ENCODE measurements at regions not wholly inside any gene's neighbourhood (a gene's known extent, or its start where the extent isn't known, plus 50 kb on each side); places are given as distances from the start of the nearest gene placed in this dataset.

DNA sequence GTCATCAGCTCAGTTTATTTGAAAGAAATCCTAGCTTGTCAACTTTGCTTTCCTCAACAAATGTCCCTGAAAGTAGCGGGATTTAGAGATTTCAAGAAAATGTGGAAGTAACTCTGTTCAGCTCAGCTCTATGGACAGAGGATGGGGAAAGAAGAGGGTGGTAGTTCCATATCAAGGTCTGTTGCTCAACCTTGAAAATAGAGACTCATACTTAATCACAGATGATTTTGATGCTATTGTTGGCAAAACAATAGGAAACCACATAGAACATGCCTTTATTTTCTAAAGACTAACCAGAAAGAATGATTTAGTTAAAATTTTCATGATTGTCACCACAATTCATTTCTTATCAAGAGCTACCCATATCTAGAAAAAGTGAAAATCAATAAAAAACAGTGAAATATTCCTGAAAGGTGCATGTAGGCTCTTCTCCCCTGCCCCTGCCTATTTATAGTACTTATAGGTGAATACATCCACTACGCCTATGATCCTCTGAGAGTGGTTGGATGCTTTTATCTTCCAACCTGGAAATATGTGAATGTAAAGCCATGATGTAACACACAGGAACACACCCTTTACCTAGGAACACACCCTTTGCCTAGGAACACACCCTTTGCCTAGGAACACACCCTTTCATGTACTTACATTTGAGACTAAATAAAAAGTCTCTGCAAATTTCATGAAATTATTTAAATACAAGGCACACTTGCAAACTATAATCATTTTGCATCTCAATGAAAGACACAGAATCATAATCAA lies 65.8 kb downstream of the ETAA1 start:
- DNase-seq, result no peak

DNA sequence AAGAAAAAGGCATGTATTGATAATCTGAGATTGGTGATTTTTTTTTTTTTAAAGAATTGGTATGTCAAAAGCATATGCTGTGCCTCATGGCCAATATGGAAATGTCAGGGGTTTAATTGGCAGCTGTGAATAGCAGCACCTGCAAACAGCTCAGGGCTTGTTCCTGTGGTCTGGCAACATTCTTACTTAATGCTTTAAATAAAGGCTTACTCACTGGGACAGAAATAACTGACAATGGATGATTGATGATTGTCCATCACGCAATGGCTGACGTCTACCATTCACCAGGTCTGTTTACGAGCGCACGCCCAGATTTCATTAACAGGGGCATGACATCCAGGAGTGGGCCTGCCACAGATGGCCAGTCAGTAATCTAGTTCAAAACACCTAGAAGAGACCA lies 66.7 kb downstream of the ETAA1 start:
- DNase-seq, result peak; percentile 90

DNA sequence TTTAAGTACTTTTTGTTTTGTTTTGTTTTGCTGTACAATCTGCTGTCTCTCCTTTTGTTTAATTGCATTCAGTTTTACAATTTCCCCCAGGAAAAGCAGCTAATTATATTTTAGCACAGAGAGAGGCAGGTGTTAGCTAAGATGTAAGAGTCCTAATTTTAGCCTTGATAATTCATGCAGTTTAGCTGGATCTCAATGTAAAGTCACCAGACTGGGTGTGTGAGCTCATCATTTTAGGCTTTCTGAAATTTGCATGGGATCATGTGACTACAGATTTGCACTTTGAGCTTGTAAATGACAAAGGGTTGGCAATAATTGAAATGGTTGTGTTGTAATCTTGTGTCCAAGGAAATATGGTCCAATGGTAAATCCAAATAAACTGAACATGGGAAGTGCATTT lies 68.5 kb downstream of the ETAA1 start:
- DNase-seq, result peak; percentile 49

DNA sequence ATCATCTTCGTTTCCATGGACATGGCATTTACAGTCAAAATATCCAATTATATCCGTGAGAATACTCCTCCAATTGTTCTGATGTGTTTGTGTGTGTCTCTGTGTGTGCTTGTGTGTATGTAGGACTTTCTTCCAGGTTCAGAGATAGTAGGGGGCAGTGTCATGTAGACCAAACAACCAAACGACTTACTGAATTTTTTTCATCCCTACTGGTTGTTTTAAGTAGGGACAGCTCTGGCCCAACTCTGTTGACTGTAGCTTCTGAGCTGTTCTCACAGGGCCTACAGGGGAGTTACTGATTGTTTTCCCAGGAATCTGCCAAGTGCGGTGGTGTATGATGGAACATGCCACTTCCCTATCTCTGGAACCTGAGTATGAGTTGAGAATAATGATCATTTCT lies 69.6 kb downstream of the ETAA1 start:
- DNase-seq, result no peak

DNA sequence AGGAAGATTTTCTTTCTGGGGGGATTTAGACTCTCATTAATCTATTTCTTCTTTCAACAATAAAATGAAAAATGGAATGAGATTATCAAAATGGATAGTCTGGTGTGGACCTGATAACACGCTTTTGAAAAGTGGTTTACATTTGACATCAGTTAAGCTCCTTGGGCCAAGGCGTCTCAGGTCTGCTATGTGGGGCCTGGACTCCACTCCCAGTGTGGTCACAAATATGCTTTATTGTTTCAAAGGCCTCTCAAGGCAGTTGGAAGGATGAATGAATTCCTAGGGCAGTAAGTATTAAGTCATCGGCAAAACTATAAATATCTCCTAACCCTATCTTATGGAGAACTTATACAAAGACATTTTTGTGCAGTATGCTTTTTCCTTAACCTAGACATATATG lies 74.5 kb downstream of the ETAA1 start:
- no peak for DNase-seq

DNA sequence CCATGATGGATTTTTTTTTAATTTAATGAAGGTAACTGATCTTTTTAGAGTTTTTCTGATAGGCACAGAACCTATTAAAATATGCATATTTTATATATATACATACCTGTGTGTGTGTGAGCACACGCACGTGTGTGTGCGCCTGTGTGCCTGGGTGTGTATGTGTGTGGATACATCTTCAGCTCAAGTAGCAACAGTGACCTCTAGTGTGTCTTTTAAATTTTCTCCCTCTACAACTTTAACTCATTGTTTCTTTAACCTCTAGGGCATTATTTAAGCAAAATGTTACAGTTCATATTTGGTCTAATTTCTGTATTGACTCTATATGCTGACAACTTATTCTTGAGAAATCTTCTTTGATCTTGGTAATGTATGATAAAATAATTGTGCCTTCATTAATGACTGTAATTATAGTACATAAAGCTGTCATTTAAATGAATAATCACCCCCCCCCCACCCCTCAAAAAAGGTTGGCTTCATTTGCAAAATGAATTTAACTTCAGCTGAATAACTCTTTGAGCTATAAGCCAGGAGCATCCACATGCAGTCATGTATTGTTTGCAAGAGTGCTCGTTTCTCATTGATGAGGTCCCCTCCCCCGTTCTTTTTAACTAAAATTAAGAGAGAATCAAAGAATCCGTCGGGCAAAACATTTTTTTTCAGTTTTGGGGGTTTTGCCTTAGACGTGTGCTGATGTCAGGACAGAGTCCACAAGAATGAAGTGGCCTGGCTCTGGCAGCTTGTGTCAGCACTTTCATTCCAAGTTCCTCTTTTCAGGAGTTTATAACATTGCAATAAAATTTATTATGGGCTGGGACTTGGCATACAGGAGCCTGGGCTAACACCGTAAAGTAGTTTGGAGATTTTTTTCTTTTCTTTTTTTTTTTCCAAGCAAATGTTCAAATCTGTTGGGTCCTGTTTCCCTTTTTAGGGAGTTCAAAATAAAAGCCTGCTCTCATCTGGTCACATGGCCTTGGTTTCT lies 80.0 kb downstream of the ETAA1 start:
- peak; percentile 24 for DNase-seq

DNA sequence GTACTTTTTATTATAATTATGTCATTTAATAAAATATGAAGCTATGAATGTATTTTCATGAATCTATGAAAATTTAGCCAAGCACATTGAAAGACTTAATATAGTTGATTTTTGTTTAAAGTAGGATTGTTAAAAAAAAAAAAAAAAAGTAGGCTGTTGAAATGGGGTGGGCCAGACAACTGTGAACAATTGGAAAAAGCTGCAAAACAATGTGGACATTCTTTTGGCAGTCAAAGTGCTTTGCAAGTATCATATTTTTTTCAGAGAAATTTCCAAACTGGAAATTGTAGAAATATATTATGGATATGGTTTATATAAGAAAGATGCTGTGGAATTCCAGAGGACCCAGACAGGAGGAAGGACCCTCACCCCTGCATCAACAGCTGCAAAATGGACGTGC lies 82.1 kb downstream of the ETAA1 start:
- no peak for DNase-seq

DNA sequence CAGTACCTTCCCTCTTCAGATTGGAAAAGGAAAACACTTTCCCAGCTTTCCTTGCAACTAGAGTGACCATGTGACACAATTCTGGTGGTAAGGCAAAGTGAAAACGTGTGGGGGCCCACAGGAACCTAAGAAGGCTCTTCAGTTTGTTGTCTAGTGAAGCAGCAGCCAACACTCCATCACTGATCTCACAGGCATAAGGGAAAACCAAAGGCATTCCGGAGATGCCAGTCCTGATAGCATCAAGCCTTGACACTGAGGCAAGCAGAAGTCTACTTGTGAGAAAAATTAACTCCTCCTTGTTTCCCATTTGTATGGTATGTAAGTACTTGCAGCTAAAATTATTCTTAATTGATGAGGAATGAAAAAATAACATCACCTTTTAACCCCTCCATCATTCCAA lies 88.3 kb downstream of the ETAA1 start:
- DNase-seq, result no peak

DNA sequence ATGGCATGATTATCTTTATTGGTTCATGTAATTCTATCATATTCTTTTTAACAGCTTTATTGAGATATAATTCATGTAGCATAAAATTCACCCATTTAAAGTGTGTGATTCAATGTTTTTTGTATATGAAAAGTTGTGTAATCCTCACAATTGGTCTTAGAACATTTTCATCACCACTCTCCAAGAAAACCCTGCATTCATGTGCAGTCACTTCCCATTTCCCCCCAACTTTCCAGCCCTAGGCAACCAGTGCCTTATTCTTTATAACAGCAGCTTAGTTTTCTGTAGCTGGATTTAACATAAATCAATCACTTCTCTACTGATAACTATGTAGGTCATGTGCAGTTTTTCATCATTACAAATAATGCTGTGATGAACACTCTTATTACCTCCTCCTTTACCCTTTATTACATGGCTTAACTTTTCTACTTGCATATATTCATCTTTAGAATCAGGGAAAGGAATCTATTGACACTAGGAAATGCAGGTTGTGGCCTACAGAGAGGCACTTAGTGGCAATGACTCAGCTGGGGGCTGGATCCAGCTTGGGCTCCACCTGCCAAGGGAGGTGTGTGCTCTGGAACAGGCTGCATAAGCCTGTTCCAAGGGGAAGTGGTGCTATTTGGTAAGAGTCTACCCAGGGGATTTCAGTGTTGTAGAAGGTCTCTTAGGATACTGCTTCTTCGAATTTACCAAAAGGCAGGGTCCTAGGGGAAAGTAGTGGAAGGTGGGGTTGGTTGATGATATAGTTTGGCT lies 89.1 kb downstream of the ETAA1 start:
- no peak for DNase-seq

DNA sequence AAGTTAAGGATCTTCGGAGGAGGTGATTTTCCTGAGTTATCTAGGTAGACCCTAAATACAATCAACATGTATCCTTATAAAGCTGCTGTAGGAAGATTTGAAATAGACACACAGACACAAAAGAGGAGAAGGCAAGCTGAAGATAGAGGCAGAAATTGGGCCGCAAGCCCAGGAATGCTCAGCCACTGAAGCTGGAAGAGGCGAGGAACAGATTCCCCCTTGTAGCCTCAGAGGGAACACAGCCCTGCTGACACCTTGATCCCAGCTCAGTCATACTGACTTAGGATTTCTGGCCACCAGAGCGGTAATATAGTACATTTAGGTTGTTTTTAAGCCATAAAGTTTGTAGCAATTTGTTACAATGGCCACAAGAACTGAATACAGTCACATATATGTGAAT lies 90.9 kb downstream of the ETAA1 start:
- no peak for DNase-seq

DNA sequence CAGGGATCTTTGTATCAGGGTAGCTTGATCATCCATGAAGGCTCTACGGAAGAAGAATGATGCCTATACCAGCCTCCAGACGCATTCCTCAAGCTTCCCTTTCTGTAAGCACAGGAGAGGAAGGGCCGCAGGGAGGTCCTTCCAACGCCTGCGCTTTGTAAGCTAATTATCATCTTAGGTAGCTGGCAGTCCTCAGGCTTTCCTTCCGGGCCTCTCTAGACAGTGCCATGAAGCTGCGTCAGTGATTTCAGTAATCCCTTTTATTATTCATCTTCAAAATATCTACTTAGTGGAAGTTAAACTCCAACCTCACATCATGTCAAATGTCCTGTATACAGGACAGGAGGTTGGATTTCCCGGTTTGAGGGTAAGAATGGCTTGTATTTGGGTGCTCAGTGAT lies 92.3 kb downstream of the ETAA1 start:
- no peak for DNase-seq

DNA sequence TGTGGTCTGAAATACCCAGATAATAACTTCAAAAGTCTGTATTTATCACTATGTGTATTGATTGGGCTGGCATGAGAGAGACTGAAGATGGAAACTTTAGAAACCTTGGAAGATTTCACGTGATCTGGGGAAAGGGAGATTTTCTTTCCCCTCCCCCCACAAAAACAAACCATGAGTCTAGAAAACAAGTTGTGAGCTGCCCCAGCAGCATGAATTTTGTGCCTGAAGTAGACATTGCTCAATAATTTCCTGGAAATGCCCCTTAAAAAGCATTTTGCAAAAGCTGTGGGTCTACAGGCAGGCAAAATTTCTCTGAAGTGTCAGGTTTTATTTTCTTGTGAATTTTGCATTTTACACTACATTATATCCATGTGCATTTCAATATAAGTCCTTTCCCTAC lies 101.8 kb downstream of the ETAA1 start:
- DNase-seq, result no peak

DNA sequence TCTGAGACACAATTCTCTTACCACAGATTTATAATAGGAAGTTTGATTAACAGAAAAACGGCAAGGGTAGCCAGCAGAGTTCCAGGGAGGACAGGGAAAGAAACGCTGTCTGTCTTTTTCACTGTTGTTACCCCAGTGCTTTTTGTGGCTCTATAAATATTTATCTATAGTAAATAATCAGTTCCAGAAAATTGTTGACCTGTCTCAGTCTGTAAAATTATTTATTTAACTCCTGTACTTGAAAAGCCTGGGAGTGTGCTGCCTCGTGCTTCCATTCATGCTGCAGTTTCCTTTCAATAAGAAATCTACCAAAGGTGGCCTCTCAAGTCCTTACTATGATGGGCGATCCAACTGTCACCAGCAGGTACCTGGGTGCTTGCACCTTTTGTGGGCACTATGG lies 102.9 kb downstream of the ETAA1 start:
- DNase-seq, result peak; percentile 37

DNA sequence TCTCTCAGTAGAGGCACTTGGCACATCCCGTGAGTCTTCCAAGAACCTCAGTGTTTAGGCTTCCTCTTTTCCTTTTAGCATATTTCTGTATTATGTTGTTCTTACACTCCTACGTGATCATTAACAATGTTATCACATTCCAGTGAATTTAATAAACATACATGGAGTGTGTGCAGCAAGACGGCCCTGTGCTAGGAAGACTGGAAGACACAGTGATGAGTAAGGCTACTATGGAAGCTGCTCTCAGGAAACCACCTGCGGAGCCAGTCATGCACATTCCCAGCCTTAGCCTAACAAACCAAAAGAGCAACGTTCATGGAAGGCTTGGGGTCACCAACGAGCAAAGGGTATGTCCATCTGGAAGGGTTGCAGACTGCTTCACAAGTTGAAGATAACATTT lies 103.4 kb downstream of the ETAA1 start:
- DNase-seq, result no peak

DNA sequence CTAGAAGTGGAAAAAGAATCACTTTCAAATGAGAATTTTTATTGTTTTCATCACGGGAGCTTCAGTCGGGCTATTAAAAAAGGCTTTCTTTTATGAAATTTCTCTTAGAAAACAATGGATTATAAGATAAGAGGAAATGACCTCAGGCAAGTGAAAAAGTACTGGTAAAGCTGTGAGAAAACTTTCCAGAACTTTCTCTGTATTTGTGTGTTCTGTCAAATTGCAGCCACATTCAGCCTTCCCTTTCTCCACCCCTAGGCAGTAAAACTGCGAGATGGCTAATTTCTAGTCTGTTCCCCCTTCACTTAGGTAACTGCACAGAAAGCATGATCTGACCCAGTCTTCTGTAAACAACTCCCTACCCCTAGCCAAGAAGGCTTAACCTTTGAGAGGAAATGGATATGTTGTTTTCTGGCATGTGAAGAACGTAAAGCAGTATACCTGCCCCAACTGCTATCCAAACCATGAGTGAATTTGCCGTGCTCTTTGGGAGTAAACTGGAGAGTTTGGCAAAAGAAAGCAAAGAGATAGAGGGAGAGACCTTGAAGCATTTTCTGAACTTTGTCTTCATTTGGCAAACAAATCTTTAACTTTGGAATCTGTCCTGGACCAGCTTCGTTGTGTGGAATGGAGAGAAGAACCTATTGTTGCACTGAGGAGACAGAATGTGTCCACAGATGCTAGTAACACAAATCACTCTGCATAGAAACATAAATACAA lies 105.4 kb downstream of the ETAA1 start:
- DNase-seq, result no peak

DNA sequence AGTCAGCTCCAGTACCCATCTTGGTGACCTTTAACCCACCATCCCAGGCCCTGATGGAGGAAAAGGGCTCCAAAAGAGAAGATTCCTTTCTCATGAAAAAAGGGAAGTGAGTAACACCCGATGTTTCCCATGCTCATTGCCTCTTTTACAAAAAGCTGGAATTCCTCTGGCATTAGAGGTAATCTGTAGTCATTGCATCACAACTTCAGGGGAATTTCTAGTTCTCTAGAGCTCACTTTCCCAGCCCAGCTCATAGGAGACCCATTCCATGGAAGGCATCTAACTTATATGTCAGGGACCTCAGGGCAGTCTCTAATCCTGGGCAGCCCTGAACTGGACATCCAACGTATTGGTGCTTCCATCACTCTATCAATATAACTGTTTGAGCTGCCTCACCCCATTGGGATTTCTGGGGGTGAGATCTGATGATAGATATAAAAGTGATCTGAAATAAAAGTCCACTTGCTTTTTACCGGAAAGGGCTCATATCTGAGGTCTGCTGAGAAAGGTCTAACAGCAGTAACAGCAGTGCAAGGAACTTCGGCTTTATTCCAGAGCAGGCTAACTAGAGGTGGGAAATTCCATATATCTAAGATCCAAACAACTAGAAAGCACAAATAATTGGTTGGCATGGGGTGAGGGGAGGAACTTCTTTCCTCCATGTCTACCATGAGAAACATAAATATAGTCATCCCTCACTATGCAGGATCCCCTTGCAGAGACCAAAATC lies 106.1 kb downstream of the ETAA1 start:
- DNase-seq, result no peak

DNA sequence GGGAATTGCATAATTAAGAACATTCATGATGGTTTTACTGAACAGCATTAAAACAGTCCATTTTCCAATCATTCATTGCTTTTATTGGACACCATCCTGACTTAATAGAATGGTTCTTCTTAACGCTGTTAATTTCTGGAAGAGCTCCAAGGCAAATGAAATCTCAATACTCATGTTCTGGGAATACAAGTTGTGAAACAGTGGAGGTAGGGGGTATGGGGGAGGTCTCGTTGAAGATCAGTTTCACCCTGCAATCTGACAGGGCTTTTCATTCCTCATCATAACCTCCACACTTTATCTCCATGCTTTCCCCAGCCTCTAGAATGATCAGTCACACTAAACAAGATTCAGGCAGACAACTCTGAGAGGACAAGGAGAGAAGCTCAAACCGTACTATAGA lies 113.6 kb downstream of the ETAA1 start:
- DNase-seq, result no peak

DNA sequence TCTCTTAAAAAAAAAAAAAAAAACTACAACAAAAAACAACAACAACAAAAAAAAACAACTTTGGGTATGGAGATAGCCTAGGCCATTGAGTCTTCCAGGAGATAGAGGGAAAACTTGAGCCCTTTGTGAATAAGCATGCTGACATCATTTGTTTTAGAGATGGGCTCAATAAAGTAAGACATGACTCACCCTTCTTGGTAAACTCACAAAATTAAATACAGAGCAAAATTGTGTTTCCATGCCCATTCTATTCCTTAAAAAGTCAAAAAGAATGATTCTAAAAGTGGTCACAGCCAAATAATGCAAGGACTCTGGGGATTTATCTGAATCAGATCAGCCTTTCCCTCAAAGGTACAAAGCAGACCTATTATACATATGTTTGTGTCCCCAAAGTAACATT lies 117.4 kb downstream of the ETAA1 start:
- DNase-seq, result no peak

DNA sequence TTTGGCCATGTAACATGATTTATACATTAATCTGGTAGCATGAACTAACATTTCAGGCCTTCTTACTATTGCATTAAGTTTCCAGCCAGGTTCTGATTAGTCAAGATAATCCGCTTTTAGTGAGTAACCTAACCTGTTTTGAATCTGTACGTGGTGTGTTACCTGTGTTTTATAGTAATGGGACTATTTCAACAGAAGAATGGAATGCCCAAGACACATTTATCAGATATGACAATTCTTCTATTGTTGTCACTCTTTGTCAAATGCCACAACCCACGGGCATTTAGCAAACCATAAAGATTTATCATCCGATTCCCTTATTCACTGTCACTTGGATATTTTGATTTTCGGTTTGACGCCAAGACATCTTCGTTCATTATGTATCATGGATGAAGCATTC lies 117.9 kb downstream of the ETAA1 start:
- DNase-seq, result no peak

DNA sequence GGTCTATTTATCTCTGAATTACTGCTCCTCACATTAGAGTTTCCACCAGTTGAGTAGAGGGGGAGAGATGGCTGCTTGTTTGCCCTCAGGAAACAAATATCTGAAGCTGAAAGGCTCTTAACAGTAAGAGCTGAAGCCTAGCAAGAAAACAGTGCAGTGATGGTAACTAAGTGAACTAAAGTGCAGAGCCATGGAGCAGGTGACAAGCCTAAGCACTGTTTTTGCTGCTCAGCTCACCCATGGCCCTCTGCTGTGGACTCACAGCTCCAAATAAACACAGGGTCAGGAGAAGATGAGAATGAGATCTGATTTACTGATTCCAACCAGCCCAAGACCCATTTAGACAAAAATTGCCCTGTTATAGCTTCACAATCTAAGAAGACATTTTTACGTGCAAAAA lies 118.4 kb downstream of the ETAA1 start:
- DNase-seq, result no peak

DNA sequence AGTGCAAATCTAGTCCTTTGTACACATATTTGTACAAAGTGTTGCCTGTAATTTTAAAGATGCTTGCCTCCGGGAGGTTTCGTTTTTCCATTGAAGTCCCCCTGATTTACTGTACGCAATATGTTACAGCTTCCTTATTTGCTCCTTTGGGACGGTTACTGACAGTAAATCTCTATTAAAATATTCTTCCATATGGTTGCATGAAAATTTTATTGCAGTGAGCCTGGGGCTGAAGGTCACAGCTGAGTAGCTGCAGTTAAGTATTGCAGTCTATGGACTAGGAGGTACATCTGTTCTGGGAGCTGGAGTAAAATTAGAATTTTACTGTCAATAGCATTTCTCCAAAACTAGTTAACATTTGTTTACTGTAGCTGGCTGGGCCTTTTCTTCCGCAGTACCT lies 119.2 kb downstream of the ETAA1 start:
- no peak for DNase-seq

DNA sequence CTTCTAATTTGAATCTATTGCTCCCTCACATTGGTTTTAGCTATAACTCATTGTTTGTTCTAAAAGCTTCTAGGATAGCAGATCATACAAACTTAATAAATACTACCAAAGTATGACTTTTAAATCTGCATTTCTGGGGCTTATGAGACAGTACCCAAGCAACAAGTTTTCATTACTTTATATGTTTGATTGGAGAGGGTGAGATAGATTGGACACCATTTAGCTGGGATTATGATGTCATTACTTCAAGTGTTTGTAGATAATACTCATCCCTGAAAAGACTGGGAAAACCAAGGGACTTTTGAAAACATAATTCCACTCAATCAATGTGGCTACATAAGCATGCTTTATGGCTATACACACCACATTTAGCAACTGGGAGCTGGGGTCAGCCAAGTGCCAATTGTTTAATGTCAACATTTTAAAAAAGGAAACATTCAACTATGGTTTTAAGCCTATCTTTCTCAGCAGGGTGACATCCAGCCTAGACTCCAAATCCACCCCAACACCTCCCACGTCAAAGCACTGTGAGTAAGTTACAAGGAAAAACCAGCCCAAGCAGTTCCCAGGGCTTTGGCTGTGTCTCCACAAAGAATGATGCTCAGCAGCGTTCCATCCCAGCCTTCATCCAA lies 119.9 kb downstream of the ETAA1 start:
- DNase-seq, result no peak
